NCI-H187 treated with DMSO at 0.1 percent for 48 hours (cell line): ENCODE measurements at regions not wholly inside any gene's neighbourhood (a gene's known extent, or its start where the extent isn't known, plus 50 kb on each side); places are given as distances from the start of the nearest gene placed in this dataset.
"Not testable (repeated sequence)": the region's sequence is repeated elsewhere in the genome, so short reads cannot be mapped to it uniquely, and the experiment has no call there.

ENCODE experiments used
- DNase-seq: peaks from one replicate; lab custom pipeline; 2025; lab: John Stamatoyannopoulos, UW

DNA sequence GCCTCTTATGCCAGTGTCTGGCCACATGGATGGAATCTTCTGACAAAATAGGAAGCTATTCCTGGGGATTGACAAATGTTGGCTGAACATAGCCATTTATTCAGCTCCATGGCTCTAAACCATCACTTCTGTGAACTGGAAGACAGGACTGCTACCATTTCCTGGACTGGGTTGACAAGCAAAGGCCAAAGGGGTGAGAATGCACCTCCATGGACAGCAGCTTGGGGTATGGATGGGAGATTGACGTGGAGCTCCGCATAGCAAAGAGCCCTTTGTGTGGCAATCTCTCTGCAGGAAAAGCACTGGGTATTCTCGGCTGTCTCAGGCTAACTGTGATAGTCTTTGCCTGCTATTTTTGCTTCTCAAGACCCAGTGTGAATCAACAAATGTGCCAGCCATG lies 223.0 kb upstream of the EGLN3 start:
- DNase-seq = no peak

- DNase-seq = no peak
Observed at GRCh38 chr14:34172550-34173368, 221.9 kb upstream of the EGLN3 start.

GRCh38 chr14:34172173-34172451 lies 221.2 kb upstream of the EGLN3 start:
- no peak for DNase-seq

GRCh38 chr14:34171431-34172172 lies 220.7 kb upstream of the EGLN3 start:
- DNase-seq = no peak

- no peak for DNase-seq
Observed at GRCh38 chr14:34170882-34171281, 220.0 kb upstream of the EGLN3 start.

DNA sequence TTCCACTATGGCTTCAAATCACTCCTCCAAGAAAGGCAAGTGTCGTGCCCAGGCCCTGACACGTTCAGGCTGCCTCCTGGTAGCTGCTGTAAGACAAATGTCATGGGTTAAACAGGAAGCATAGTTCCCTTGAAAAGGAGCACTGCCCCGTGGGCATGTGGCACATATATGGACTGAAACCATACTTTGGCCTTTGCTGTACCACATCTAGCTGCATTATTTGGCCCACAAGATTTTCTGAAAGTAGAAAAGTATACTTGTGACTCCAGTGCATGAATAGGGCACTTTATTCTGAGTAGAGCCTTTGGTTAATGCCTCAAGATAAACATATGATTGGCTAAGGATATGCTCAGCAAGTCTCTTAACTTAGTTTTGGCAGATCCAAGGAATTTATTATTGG lies 218.7 kb upstream of the EGLN3 start:
- DNase-seq = no peak

DNA sequence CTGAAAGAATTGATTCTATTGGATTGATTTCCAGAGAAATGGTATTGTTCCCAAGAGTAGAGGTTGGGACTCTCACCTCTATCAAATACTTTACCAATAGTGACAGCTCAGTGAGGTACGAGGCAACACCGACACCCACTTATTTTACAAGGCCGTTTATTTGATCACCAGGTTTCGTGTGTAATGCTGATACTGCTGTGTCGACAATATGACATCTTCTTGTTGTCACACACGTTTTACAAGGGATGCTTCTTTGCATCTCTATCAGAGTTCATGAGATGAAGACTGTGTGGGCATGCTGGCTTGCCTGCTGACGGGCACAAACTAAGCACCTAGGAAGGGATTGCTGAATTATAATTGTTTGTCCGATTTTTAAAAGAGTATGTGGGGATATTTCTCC lies 217.8 kb upstream of the EGLN3 start:
- DNase-seq = no peak

DNA sequence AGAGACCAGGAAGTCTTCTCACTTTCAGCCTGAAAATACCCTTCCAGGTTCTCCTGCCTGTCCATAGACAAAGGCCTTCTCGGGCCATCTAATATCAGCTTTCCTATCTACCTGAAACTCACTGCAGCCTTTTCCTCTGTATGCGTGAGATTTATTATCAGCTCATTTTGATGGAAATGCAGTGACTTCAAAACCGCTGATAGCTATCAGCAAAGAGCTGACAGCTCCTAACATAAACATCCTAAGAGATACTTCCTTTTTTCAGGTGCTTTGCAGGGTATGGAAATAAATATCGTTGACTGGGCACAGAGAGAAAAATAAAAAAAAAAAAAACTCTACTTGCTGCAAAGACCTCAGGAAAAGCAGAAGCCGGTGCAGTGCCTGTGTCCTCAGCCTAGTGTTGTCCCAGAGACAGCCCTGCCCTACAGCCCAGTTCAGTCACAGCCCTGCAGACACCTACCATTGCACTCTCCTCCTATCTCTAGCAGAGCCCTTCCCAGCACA lies 215.0 kb upstream of the EGLN3 start:
- DNase-seq = no peak

- DNase-seq = no peak
Observed at GRCh38 chr14:34164162-34164864, 213.4 kb upstream of the EGLN3 start.

DNA sequence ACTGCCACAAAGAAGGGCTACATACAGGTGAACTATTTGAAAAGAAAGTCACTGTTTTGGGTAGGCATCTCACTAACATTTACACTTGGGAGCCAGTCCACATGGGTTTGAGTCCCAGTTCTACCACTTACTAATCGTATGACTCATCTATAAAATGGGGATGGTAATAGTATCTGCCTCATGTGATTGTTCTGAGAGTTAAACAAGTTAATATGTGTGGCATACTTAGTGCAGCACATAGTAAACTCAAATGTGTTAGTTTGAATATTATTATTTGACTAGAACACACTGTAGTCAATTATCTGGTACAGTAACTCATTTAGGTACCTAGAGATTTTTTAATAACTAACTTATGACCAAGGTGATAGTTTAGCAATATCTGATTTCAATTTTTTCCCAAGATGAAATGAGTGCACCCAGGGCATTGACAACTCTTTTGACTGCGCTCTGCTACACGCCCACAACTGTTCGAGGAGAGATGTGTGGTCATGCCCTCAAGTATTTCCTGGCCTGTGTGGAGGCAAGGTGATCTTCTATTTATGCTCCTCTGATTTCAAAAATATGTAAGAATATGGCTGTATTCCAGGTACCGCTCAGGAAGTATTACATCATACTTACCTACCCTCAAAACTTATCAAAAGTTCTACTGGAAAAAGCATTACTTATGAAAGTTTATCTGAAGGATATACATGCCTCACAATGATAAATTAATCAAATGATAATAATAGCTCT lies 210.6 kb upstream of the EGLN3 start:
- DNase-seq = no peak

- no peak for DNase-seq
Observed at GRCh38 chr14:34160619-34161018, 209.7 kb upstream of the EGLN3 start.

GRCh38 chr14:34157651-34158050 lies 206.8 kb upstream of the EGLN3 start:
- DNase-seq = no peak

- no peak for DNase-seq
Observed at GRCh38 chr14:34147461-34147860, 196.6 kb upstream of the EGLN3 start.

- not testable (repeated sequence) for DNase-seq
Observed at GRCh38 chr14:34140127-34140526, 189.3 kb upstream of the EGLN3 start.

- DNase-seq = peak; percentile 52
Observed at GRCh38 chr14:34139160-34140121, 188.6 kb upstream of the EGLN3 start.

DNA sequence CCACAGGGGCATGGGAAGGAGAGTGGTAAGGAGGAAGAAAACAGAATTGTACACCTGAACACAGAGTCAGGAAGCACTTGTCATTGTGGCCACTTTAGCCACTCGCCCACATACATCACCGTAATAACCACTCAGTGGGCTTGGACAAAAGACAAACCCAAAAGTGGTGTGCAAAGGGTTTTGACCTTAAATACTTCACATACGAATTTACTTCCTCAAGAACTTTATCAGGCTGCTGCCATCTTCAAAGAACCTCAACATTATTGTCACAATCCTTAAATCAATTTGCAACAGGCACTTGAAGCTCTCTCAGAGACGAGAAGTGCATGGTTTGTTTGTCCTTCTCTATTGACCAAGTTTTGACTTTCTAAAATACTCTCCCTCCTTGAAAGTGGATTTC lies 187.3 kb upstream of the EGLN3 start:
- no peak for DNase-seq

GRCh38 chr14:34137001-34137745 lies 186.3 kb upstream of the EGLN3 start:
- DNase-seq = no peak

DNA sequence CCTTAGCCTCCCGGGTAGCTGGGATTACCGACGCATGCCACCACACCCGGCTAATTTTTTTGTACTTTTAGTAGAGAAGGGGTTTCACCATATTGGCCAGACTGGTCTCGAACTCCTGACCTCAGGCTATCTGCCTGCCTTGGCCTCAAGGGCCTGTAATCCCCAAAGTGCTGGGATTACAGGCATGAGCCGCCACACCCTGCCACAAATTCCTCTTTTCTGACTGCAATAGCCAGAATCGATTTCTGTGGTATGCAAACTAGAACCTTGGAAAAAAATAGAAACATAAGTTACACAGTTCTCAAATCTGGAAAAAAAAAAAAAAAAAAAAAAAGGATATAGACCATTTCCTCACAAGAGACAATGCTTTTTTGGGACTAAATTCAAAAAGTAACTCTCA lies 184.6 kb upstream of the EGLN3 start:
- DNase-seq = no peak

DNA sequence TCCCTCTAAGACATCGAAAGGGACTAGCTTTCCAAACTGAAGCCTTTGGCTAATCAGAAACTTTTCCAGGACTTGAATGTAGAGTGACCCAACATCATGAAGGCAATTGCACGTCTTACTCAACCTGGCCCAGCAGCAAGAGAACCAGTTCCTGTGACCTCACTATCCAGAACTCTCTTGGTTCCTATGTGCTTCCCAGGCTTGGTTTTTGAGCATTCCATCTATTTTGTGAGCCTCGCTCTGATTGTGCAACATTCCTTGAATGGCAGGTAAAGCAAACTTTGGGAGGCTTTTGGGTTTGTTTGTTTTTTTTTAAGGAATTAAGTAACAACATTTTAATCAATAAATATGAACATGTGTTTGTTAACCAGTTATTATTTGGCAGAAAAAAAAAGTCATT lies 183.6 kb upstream of the EGLN3 start:
- no peak for DNase-seq

DNA sequence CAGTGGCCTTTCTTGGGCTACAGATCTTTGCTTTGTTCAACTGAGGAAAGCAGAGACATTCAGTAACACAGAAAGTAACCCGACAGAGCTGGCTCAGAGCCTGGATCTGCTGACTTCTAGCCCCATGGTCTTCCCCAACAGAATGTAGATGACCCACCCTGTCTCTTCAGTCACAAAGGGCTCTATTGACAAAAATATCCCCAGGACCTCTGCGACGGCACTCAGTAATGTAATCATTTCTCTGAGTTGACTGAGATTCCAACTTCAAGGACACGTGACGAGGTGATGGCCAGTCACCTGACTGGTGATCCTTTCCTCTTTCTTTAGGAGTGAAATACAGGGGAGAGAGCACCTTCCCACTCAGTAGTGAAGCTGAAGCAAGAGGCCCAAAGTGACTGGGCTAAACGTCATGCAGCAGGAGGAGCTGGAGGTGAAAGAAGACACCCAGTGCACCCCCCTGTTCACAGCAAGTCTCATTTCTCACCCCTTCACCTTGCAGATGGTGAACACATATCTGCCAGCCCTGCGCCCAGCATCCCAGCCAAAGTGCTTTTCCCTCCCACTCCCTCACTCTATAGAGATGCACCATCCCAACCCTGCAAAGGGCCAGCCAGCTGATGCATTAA lies 179.2 kb upstream of the EGLN3 start:
- no peak for DNase-seq
